Hepatocyte (in vitro differentiated cells): ENCODE measurements at regions not wholly inside any gene's neighbourhood (a gene's known extent, or its start where the extent isn't known, plus 50 kb on each side); places are given as distances from the start of the nearest gene placed in this dataset.

Source experiments
- DNase-seq: peaks from one replicate; pipeline ENCODE4 v3.0.0-alpha.2; 2016; ENCODE audit warnings: low spot score
- H2AFZ ChIP-seq: fragments of 200-600 bp; sonication (generic); 2 replicates; pipeline ENCODE4 v1.6.0; 2016; ENCODE audit warnings: antibody characterized with exemption, mild to moderate bottlenecking
- H3K27ac ChIP-seq: fragments of 200-600 bp; sonication (generic); 2 replicates; pipeline ENCODE4 v1.5.1; 2016; ENCODE audit warnings: mild to moderate bottlenecking
- H3K27me3 ChIP-seq: fragments of 200-600 bp; sonication (generic); 2 replicates; pipeline ENCODE4 v1.6.1; 2016
- H3K36me3 ChIP-seq: fragments of 200-600 bp; sonication (generic); replicated peaks from 2 replicates; pipeline ENCODE4 v1.5.1; 2016; ENCODE audit warnings: low read depth; ENCODE audit not compliant: insufficient read depth
- H3K4me1 ChIP-seq: fragments of 200-600 bp; sonication (generic); 2 replicates; pipeline ENCODE4 v1.5.1; 2016; ENCODE audit warnings: mild to moderate bottlenecking, moderate library complexity; ENCODE audit not compliant: insufficient read depth
- H3K4me2 ChIP-seq: fragments of 200-600 bp; sonication (generic); 2 replicates; pipeline ENCODE4 v1.6.0; 2016
- H3K4me3 ChIP-seq: fragments of 200-600 bp; sonication (generic); 2 replicates; pipeline ENCODE4 v1.5.1; 2016; ENCODE audit warnings: mild to moderate bottlenecking
- H3K79me2 ChIP-seq: fragments of 200-600 bp; sonication (generic); 2 replicates; pipeline ENCODE4 v1.6.0; 2017; ENCODE audit warnings: mild to moderate bottlenecking
- H3K9me2 ChIP-seq: fragments of 200-600 bp; sonication (generic); replicated peaks from 2 replicates; pipeline ENCODE4 v1.6.0; 2017; ENCODE audit warnings: mild to moderate bottlenecking; ENCODE audit not compliant: insufficient read depth
- H3K9me3 ChIP-seq: fragments of 200-600 bp; sonication (generic); 2 replicates; pipeline ENCODE4 v1.5.1; 2016; ENCODE audit warnings: low read depth, mild to moderate bottlenecking
- H4K20me1 ChIP-seq: fragments of 200-600 bp; sonication (generic); 2 replicates; pipeline ENCODE4 v1.6.0; 2016; ENCODE audit warnings: mild to moderate bottlenecking; ENCODE audit not compliant: insufficient read depth, poor library complexity, severe bottlenecking
- CTCF ChIP-seq: fragments of 200-600 bp; sonication (generic); IDR thresholded peaks from 2 replicates; pipeline ENCODE4 v1.5.1; 2016; ENCODE audit warnings: antibody characterized with exemption, mild to moderate bottlenecking; ENCODE audit not compliant: poor library complexity
- EZH2 ChIP-seq: fragments of 200-600 bp; sonication (generic); IDR thresholded peaks from 2 replicates; pipeline ENCODE4 v1.6.1; 2016; ENCODE audit warnings: antibody characterized with exemption, mild to moderate bottlenecking, borderline replicate concordance
- EZH2phosphoT487 ChIP-seq: fragments of 200-600 bp; sonication (generic); IDR thresholded peaks from one replicate; pipeline ENCODE4 v1.6.1; 2018; ENCODE audit warnings: antibody characterized with exemption, mild to moderate bottlenecking, low read depth, moderate library complexity; ENCODE audit not compliant: unreplicated experiment, severe bottlenecking
- WGBS: methylation state at CpG from one replicate; pipeline ENCODE4 v1.1.6; 2016; ENCODE audit warnings: low lambda C conversion rate; ENCODE audit errors: missing lambda C conversion rate; 5-methylcytosine and 5-hydroxymethylcytosine counted together

GRCh38 chr6:48713612-48714011 is 602.6 kb upstream of the PTCHD4 start:
- H3K4me2 ChIP-seq: no peak overlapping the region
- WGBS: 95% methylated on average over 2 of the region's 2 CpGs
- no peak overlapping the region for H3K4me3 ChIP-seq
- H2AFZ ChIP-seq: no peak overlapping the region
- TF ChIP-seq EZH2phosphoT487 (no peak), EZH2 (no peak), CTCF (no peak)
- H3K27ac ChIP-seq: no peak overlapping the region
- H3K9me3 ChIP-seq: no peaks in the 10 kb centered on the region
- H3K4me1 ChIP-seq: no peaks in the 10 kb centered on the region
- DNase-seq: no peak
- H3K79me2 ChIP-seq: no peaks in the 10 kb centered on the region
- no peaks in the 10 kb centered on the region for H3K9me2 ChIP-seq
- no peaks in the 10 kb centered on the region for H3K27me3 ChIP-seq
- H4K20me1 ChIP-seq: no peaks in the 10 kb centered on the region
- no peaks in the 10 kb centered on the region for H3K36me3 ChIP-seq

GRCh38 chr6:48706310-48706709 is 595.3 kb upstream of the PTCHD4 start:
- no peaks in the 10 kb centered on the region for H3K4me1 ChIP-seq
- H2AFZ ChIP-seq: no peak overlapping the region
- H3K4me2 ChIP-seq: no peak overlapping the region
- H3K79me2 ChIP-seq: no peaks in the 10 kb centered on the region
- TF ChIP-seq EZH2phosphoT487 (no peak), EZH2 (no peak), CTCF (no peak)
- H4K20me1 ChIP-seq: no peaks in the 10 kb centered on the region
- no peaks in the 10 kb centered on the region for H3K9me3 ChIP-seq
- no peak overlapping the region for H3K4me3 ChIP-seq
- H3K27ac ChIP-seq: no peak overlapping the region
- DNase-seq: no peak
- H3K9me2 ChIP-seq: no peaks in the 10 kb centered on the region
- no peaks in the 10 kb centered on the region for H3K36me3 ChIP-seq
- no peaks in the 10 kb centered on the region for H3K27me3 ChIP-seq

GRCh38 chr6:48701572-48701971 is 590.6 kb upstream of the PTCHD4 start:
- H4K20me1 ChIP-seq: no peaks in the 10 kb centered on the region
- no peak for DNase-seq
- no peak for TF ChIP-seq EZH2phosphoT487
- no peaks in the 10 kb centered on the region for H3K27me3 ChIP-seq
- no peaks in the 10 kb centered on the region for H3K9me3 ChIP-seq
- no peaks in the 10 kb centered on the region for H3K36me3 ChIP-seq
- H3K27ac ChIP-seq: no peak overlapping the region
- no peak overlapping the region for H3K4me2 ChIP-seq
- H3K79me2 ChIP-seq: no peaks in the 10 kb centered on the region
- H3K4me1 ChIP-seq: no peaks in the 10 kb centered on the region
- H3K4me3 ChIP-seq: no peak overlapping the region
- no peaks in the 10 kb centered on the region for H3K9me2 ChIP-seq
- 88% methylated on average over 15 of the region's 15 CpGs for WGBS
- no peak overlapping the region for H2AFZ ChIP-seq

- Histone ChIP-seq H3K27me3 (no peaks in the 10 kb centered on the region), H3K4me1 (no peaks in the 10 kb centered on the region), H3K9me3 (no peaks in the 10 kb centered on the region)
These were observed 584.9 kb upstream of the PTCHD4 start for GRCh38 chr6:48695872-48696271.

More at GRCh38 chr6:48695872-48696271, 584.9 kb upstream of the PTCHD4 start:
- Histone ChIP-seq H3K9me2 (no peaks in the 10 kb centered on the region), H3K36me3 (no peaks in the 10 kb centered on the region), H2AFZ (no peak overlapping the region), H3K27ac (no peak overlapping the region), H4K20me1 (no peaks in the 10 kb centered on the region), H3K4me2 (no peak overlapping the region), H3K79me2 (no peaks in the 10 kb centered on the region), H3K4me3 (no peak overlapping the region)
- TF ChIP-seq CTCF (no peak), EZH2 (no peak), EZH2phosphoT487 (no peak)
- no peak for DNase-seq
- 84% methylated on average over 3 of the region's 3 CpGs for WGBS
